H9 (cell line): ENCODE measurements at regions not wholly inside any gene's neighbourhood (a gene's known extent, or its start where the extent isn't known, plus 50 kb on each side); places are given as distances from the start of the nearest gene placed in this dataset.

Source experiments
- DNase-seq: peaks from one replicate; pipeline ENCODE4 v3.0.0-alpha.2; 2017
- H2AFZ ChIP-seq: one replicate; pipeline ENCODE4 v1.6.1; 2013; ENCODE audit warnings: mild to moderate bottlenecking, low read length, control low read depth, moderate library complexity
- H2AK5ac ChIP-seq: 2 replicates; pipeline ENCODE4 v1.6.1; 2013; ENCODE audit warnings: low read length, control low read depth, mixed read lengths; ENCODE audit not compliant: insufficient read length
- H2BK120ac ChIP-seq: one replicate; pipeline ENCODE4 v1.6.1; 2013; ENCODE audit warnings: low read depth, mild to moderate bottlenecking, low read length, control low read depth, inconsistent platforms; ENCODE audit not compliant: poor library complexity, severe bottlenecking
- H2BK12ac ChIP-seq: 2 replicates; pipeline ENCODE4 v1.6.1; 2013; ENCODE audit warnings: low read length, control low read depth, mixed read lengths, low read depth; ENCODE audit not compliant: insufficient read length
- H2BK15ac ChIP-seq: 2 replicates; pipeline ENCODE4 v1.6.1; 2013; ENCODE audit warnings: low read depth, low read length, control low read depth
- H2BK20ac ChIP-seq: one replicate; pipeline ENCODE4 v1.6.1; 2013; ENCODE audit warnings: low read depth, mild to moderate bottlenecking, low read length, control low read depth, inconsistent platforms; ENCODE audit not compliant: poor library complexity, severe bottlenecking
- H2BK5ac ChIP-seq: 2 replicates; pipeline ENCODE4 v1.6.1; 2013; ENCODE audit warnings: low read length, control low read depth, mixed read lengths; ENCODE audit not compliant: insufficient read length
- H3K14ac ChIP-seq: 2 replicates; pipeline ENCODE4 v1.6.1; 2013; ENCODE audit warnings: low read length, control low read depth; ENCODE audit not compliant: insufficient read depth
- H3K18ac ChIP-seq: 2 replicates; pipeline ENCODE4 v1.6.1; 2013; ENCODE audit warnings: low read depth, mild to moderate bottlenecking, mixed read lengths, low read length, control low read depth; ENCODE audit not compliant: insufficient read length
- H3K23ac ChIP-seq: 2 replicates; pipeline ENCODE4 v1.6.1; 2013; ENCODE audit warnings: low read length, control low read depth, mixed read lengths, low read depth; ENCODE audit not compliant: insufficient read length
- H3K23me2 ChIP-seq: 2 replicates; pipeline ENCODE4 v1.6.1; 2013; ENCODE audit warnings: low read depth, mild to moderate bottlenecking, mixed read lengths, low read length, control low read depth; ENCODE audit not compliant: insufficient read length, poor library complexity, severe bottlenecking
- H3K27ac ChIP-seq: 2 replicates; pipeline ENCODE4 v1.5.1; 2013; ENCODE audit warnings: low read length, control low read depth, mixed read lengths, low read depth; ENCODE audit not compliant: insufficient read length
- H3K27me3 ChIP-seq: 2 replicates; pipeline ENCODE4 v1.6.1; 2013; ENCODE audit warnings: low read length, control low read depth, inconsistent platforms; ENCODE audit not compliant: insufficient read depth
- H3K4ac ChIP-seq: 2 replicates; pipeline ENCODE4 v1.6.1; 2013; ENCODE audit warnings: low read depth, mild to moderate bottlenecking, control low read depth, inconsistent platforms, low read length, moderate library complexity
- H3K4me1 ChIP-seq: 2 replicates; pipeline ENCODE4 v1.6.1; 2013; ENCODE audit warnings: low read length, control low read depth, inconsistent platforms; ENCODE audit not compliant: insufficient read depth
- H3K4me2 ChIP-seq: 2 replicates; pipeline ENCODE4 v1.6.1; 2013; ENCODE audit warnings: low read length, control low read depth, mixed read lengths; ENCODE audit not compliant: insufficient read length, insufficient read depth
- H3K56ac ChIP-seq: 2 replicates; pipeline ENCODE4 v1.6.1; 2013; ENCODE audit warnings: low read depth, mild to moderate bottlenecking, mixed read lengths, low read length, control low read depth; ENCODE audit not compliant: insufficient read length
- H3K79me1 ChIP-seq: 2 replicates; pipeline ENCODE4 v1.6.1; 2013; ENCODE audit warnings: low read depth, mild to moderate bottlenecking, moderate library complexity, low read length, control low read depth, inconsistent platforms; ENCODE audit not compliant: insufficient read depth, poor library complexity, severe bottlenecking
- H3K79me2 ChIP-seq: 2 replicates; pipeline ENCODE4 v1.6.1; 2013; ENCODE audit warnings: low read length, control low read depth, inconsistent platforms; ENCODE audit not compliant: insufficient read depth
- H3K9ac ChIP-seq: 2 replicates; pipeline ENCODE4 v1.6.1; 2013; ENCODE audit warnings: low read length, control low read depth, mixed read lengths; ENCODE audit not compliant: insufficient read length; ENCODE audit errors: extremely low read depth
- H3K9me3 ChIP-seq: one replicate; pipeline ENCODE4 v1.6.1; 2013; ENCODE audit warnings: low read depth, low read length, inconsistent platforms; ENCODE audit not compliant: control insufficient read depth
- H3T11ph ChIP-seq: one replicate; pipeline ENCODE4 v1.6.1; 2013; ENCODE audit warnings: mild to moderate bottlenecking, low read length, control low read depth, inconsistent platforms
- H4K20me1 ChIP-seq: one replicate; pipeline ENCODE4 v1.6.1; 2013; ENCODE audit not compliant: control insufficient read depth, insufficient read length, insufficient read depth
- H4K5ac ChIP-seq: 2 replicates; pipeline ENCODE4 v1.6.1; 2013; ENCODE audit warnings: low read depth, mild to moderate bottlenecking, mixed read lengths, low read length, control low read depth; ENCODE audit not compliant: insufficient read length
- H4K8ac ChIP-seq: replicated peaks from 2 replicates; pipeline ENCODE4 v1.6.1; 2013; ENCODE audit warnings: low read length, control low read depth, mixed read lengths, low read depth; ENCODE audit not compliant: insufficient read length
- H4K91ac ChIP-seq: 2 replicates; pipeline ENCODE4 v1.6.1; 2013; ENCODE audit warnings: low read depth, mild to moderate bottlenecking, moderate library complexity, mixed read lengths, low read length, control low read depth; ENCODE audit not compliant: insufficient read length
- H3K27ac Mint-ChIP-seq, 3 experiments: 2 replicates in 2 of 3; 3 replicates in 1 of 3; pipeline ENCODE4 v1.8.0; 2020 to 2021; ENCODE audit warnings: mixed read lengths in 3 of 3, mild to moderate bottlenecking in 1 of 3, moderate library complexity in 1 of 3
- H3K27me3 Mint-ChIP-seq: 2 replicates; pipeline ENCODE4 v1.8.0; 2021; ENCODE audit warnings: low read depth, mild to moderate bottlenecking, moderate library complexity, mixed read lengths
- H3K36me3 Mint-ChIP-seq, 3 experiments: 2 replicates in 2 of 3; 3 replicates in 1 of 3; pipeline ENCODE4 v1.8.0; 2020 to 2021; ENCODE audit warnings: low read depth in 3 of 3, mixed read lengths in 3 of 3; ENCODE audit not compliant: insufficient read depth in 1 of 3
- H3K4me1 Mint-ChIP-seq, 2 experiments: 2 replicates each; pipeline ENCODE4 v1.8.0; 2020; ENCODE audit warnings: mixed read lengths in 2 of 2
- H3K4me3 Mint-ChIP-seq, 2 experiments: 2 replicates in 1 of 2; 3 replicates in 1 of 2; pipeline ENCODE4 v1.8.0; 2020 to 2021; ENCODE audit warnings: mild to moderate bottlenecking in 2 of 2, mixed read lengths in 2 of 2, moderate library complexity in 1 of 2
- H3K9me3 Mint-ChIP-seq, 2 experiments: 2 replicates in 1 of 2; 3 replicates in 1 of 2; pipeline ENCODE4 v1.8.0; 2020; ENCODE audit warnings: mild to moderate bottlenecking in 2 of 2, mixed read lengths in 2 of 2, moderate library complexity in 1 of 2
- CTCF ChIP-seq: fragments of 200-600 bp; sonication (generic); conservative IDR thresholded peaks from 3 replicates; pipeline ENCODE4 v1.8.0; 2021; ENCODE audit warnings: antibody characterized with exemption, mild to moderate bottlenecking
- WGBS: extraction: QIAGEN DNeasy Blood & Tissue Kit; methylation state at CpG from one replicate; pipeline ENCODE4 v1.1.7; 2013; ENCODE audit warnings: missing lambda C conversion rate, low lambda C conversion rate, mixed read lengths; ENCODE audit not compliant: insufficient read length; ENCODE audit errors: extremely low coverage; 5-methylcytosine and 5-hydroxymethylcytosine counted together

GRCh38 chr11:86160541-86161149 is 83.9 kb upstream of the EED start:
- H2AFZ ChIP-seq: no peak overlapping the region
- no peak overlapping the region for H2BK15ac ChIP-seq
- no peak overlapping the region for H2BK5ac ChIP-seq
- H4K91ac ChIP-seq: no peak overlapping the region
- H3K36me3 Mint-ChIP-seq: no peaks in the 10 kb centered on the region
- H3K27me3 ChIP-seq: no peaks in the 10 kb centered on the region
- H3K18ac ChIP-seq: no peak overlapping the region
- H3K4me2 ChIP-seq: no peak overlapping the region
- H3K4me1 ChIP-seq: no peaks in the 10 kb centered on the region
- no peak overlapping the region for H2BK20ac ChIP-seq
- no peak overlapping the region for H2BK120ac ChIP-seq
- H2AK5ac ChIP-seq: no peak overlapping the region
- H3K4me1 Mint-ChIP-seq: peaks cover 6 to 7% of the 10 kb centered on the region in 2 experiments
- no peak overlapping the region for H3K4ac ChIP-seq
- no peak overlapping the region for H4K8ac ChIP-seq
- no peak overlapping the region for H3T11ph ChIP-seq
- H3K56ac ChIP-seq: no peak overlapping the region
- no peak overlapping the region for H4K5ac ChIP-seq
- no peak overlapping the region for H3K14ac ChIP-seq
- WGBS: no CpG with 5 or more reads among the region's 1 CpG
- no peaks in the 10 kb centered on the region for H3K79me2 ChIP-seq
- H3K79me1 ChIP-seq: no peaks in the 10 kb centered on the region
- H3K9ac ChIP-seq: no peak overlapping the region
- no peaks in the 10 kb centered on the region for H3K23me2 ChIP-seq
- H3K27ac Mint-ChIP-seq: no peak overlapping the region
- H4K20me1 ChIP-seq: no peaks in the 10 kb centered on the region
- no peak for DNase-seq
- H3K9me3 ChIP-seq: no peaks in the 10 kb centered on the region
- H3K27ac ChIP-seq: no peak overlapping the region
- peaks cover 4% of the 10 kb centered on the region; the same call in 1 of the 2 replicates for H3K27me3 Mint-ChIP-seq
- H3K9me3 Mint-ChIP-seq: no peaks in the 10 kb centered on the region
- no peak overlapping the region for H3K23ac ChIP-seq
- TF ChIP-seq CTCF: no peak
- no peak overlapping the region for H2BK12ac ChIP-seq
- no peak overlapping the region for H3K4me3 Mint-ChIP-seq
